ENCODE measurements at regions not wholly inside any gene's neighbourhood (a gene's known extent, or its start where the extent isn't known, plus 50 kb on each side); places are given as distances from the start of the nearest gene placed in this dataset.

DNA sequence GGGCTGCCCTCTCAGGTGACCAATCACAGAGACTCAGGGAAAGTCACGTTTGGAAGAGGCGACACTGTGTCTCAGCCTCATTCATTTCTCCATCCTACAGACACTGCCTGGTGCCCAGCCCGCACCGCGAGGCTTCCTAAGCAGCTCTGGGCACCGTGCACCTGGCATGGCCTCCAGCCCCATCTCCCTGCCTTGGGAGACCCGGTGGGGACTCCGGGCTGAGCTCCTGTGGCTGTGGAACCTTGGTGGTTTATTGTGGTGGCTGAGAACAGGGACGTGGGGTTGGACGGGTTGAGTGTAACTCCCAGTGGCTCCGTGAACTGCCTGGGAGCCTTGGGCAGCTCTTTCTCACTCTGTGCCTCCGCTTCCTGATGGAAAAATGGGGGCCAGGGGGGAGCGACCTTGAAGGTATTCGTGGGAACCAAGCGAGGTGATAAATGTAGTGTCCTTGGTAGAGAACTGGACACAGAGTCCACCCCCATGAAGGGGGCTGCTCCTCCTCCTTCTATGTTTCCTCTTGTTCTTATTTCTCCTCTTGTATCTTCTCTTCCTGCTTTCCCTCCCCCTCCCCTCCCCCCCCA, 215.4 kb downstream of the SEC14L1 start:
- Histone ChIP-seq H3K27ac (ENCODE audit: low read depth, low read length) (no peak overlapping the region), H3K9ac (ENCODE audit: low read length) (no peak overlapping the region), H2BK15ac (replicated peaks; ENCODE audit: low read depth) (no peak overlapping the region), H3K4me3 (ENCODE audit: low read length) (no peak overlapping the region), H3K27me3 (ENCODE audit: insufficient read depth, low read length, poor library complexity) (no peaks in the 10 kb centered on the region), H3K56ac (ENCODE audit: low read length) (no peak overlapping the region), H2BK5ac (ENCODE audit: low read length) (no peak overlapping the region), H3K79me1 (ENCODE audit: low read length) (peaks cover 6% of the 10 kb centered on the region), H3K4ac (ENCODE audit: low read depth, low read length) (no peak overlapping the region), H2BK120ac (ENCODE audit: low read depth, low read length) (no peak overlapping the region), H4K5ac (ENCODE audit: low read length) (no peak overlapping the region), H2AK5ac (ENCODE audit: low read length) (no peak overlapping the region), H3K4me1 (ENCODE audit: control insufficient read depth, low read depth, low read length) (no peaks in the 10 kb centered on the region), H3K18ac (ENCODE audit: low read length) (no peak overlapping the region), H3K23ac (ENCODE audit: low read length) (no peak overlapping the region), H3K36me3 (ENCODE audit: control insufficient read depth, insufficient read depth, low read length) (no peaks in the 10 kb centered on the region), H3K79me2 (ENCODE audit: control insufficient read depth, insufficient read depth, low read length) (no peaks in the 10 kb centered on the region), H3K4me2 (ENCODE audit: low read length) (no peak overlapping the region), H4K8ac (ENCODE audit: low read depth, low read length) (no peak overlapping the region)
- DNase-seq, result no peak
- WGBS (ENCODE audit: extremely low coverage, insufficient coverage, low lambda C conversion rate), result no CpG with 5 or more reads among the region's 15 CpGs

DNA sequence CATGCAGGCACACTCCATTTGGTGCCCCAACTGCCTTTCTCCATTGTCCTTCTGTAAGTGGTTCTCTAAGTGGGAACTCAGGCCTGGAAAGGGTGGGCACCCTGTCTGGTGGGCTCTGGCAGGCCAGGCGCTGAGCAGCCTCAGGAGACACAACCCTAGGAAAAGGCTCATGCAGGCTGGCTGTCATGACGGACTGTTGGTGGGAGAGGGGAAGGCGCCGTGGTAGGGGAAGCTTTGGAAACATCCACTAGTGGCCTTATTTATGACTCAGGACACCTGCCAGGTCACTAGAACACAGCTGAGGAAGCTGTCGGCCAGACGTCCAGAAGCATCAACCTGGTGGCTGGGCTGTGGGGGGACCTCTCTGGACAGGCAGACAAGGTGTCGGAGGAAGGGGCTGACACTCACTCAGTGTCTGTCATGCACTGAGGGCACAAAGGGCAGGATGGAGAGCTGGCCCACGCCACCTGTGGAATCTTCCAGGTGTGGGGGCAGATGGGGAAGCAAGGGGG, 216.0 kb downstream of the SEC14L1 start:
- DNase-seq, result no peak
- Histone ChIP-seq H3K4me2 (ENCODE audit: low read length) (no peak overlapping the region), H3K4me3 (ENCODE audit: low read length) (no peak overlapping the region), H2BK5ac (ENCODE audit: low read length) (no peak overlapping the region), H3K56ac (ENCODE audit: low read length) (no peak overlapping the region), H3K27me3 (ENCODE audit: insufficient read depth, low read length, poor library complexity) (no peaks in the 10 kb centered on the region), H3K36me3 (ENCODE audit: control insufficient read depth, insufficient read depth, low read length) (no peaks in the 10 kb centered on the region), H3K18ac (ENCODE audit: low read length) (no peak overlapping the region), H2AK5ac (ENCODE audit: low read length) (no peak overlapping the region), H3K23ac (ENCODE audit: low read length) (no peak overlapping the region), H3K4me1 (ENCODE audit: control insufficient read depth, low read depth, low read length) (no peaks in the 10 kb centered on the region), H3K79me2 (ENCODE audit: control insufficient read depth, insufficient read depth, low read length) (no peaks in the 10 kb centered on the region), H3K9ac (ENCODE audit: low read length) (no peak overlapping the region), H2BK15ac (replicated peaks; ENCODE audit: low read depth) (no peak overlapping the region), H3K27ac (ENCODE audit: low read depth, low read length) (no peak overlapping the region), H4K5ac (ENCODE audit: low read length) (no peak overlapping the region), H2BK120ac (ENCODE audit: low read depth, low read length) (no peak overlapping the region), H3K79me1 (ENCODE audit: low read length) (peaks cover 6% of the 10 kb centered on the region), H3K4ac (ENCODE audit: low read depth, low read length) (no peak overlapping the region), H4K8ac (ENCODE audit: low read depth, low read length) (no peak overlapping the region)
- WGBS (ENCODE audit: extremely low coverage, insufficient coverage, low lambda C conversion rate), result no CpG with 5 or more reads among the region's 8 CpGs

DNA sequence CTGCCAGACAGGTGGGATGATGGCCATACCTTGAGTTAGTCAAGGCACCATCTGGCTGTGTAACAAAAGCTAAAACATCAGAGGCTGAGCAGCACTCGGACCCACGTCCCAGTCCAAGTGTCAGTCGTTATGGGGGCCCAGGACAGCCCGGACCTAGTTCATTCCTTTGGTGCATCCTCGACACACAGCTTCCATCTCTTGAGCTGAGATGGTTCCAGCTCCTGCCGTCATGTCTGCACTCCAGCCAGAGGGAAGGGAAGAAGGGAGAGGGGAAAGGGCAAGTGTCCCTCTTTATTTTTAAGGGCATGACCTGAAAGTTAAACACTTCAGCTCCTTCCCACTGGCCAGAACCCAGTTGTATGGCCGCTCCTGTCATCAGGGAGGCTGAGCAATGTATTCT, 218.0 kb downstream of the SEC14L1 start:
- Histone ChIP-seq H2BK120ac (ENCODE audit: low read depth, low read length) (no peak overlapping the region), H3K4me3 (ENCODE audit: low read length) (no peak overlapping the region), H4K5ac (ENCODE audit: low read length) (no peak overlapping the region), H3K27me3 (ENCODE audit: insufficient read depth, low read length, poor library complexity) (no peaks in the 10 kb centered on the region), H2BK5ac (ENCODE audit: low read length) (no peak overlapping the region), H3K4me1 (ENCODE audit: control insufficient read depth, low read depth, low read length) (no peaks in the 10 kb centered on the region), H3K18ac (ENCODE audit: low read length) (no peak overlapping the region), H3K23ac (ENCODE audit: low read length) (no peak overlapping the region), H3K4ac (ENCODE audit: low read depth, low read length) (no peak overlapping the region), H3K79me2 (ENCODE audit: control insufficient read depth, insufficient read depth, low read length) (no peaks in the 10 kb centered on the region), H3K56ac (ENCODE audit: low read length) (no peak overlapping the region), H3K36me3 (ENCODE audit: control insufficient read depth, insufficient read depth, low read length) (no peaks in the 10 kb centered on the region), H2BK15ac (replicated peaks; ENCODE audit: low read depth) (no peak overlapping the region), H4K8ac (ENCODE audit: low read depth, low read length) (no peak overlapping the region), H3K4me2 (ENCODE audit: low read length) (no peak overlapping the region), H3K9ac (ENCODE audit: low read length) (no peak overlapping the region), H2AK5ac (ENCODE audit: low read length) (no peak overlapping the region), H3K79me1 (ENCODE audit: low read length) (peaks cover 6% of the 10 kb centered on the region), H3K27ac (ENCODE audit: low read depth, low read length) (no peak overlapping the region)
- no peak for DNase-seq
- WGBS (ENCODE audit: extremely low coverage, insufficient coverage, low lambda C conversion rate), result no CpG with 5 or more reads among the region's 7 CpGs

DNA sequence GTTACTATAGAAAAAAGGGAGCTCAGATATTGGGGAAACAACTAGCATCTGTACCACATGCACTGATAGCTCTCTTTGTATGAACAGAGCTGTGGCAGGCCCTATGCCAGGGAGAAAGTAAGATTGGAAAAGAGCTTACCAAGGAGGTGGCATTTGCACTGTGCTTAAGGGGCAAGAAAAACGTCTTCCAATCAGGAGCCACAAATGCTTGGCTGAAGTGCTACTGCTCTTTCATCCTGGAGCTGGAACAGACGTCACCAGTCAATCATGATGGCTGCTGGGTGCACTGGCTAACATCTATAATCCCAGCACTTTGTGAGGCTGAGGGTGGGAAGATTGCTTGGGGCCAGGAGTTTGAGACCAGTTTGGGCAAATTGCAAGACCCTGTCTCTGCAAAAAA, 218.5 kb downstream of the SEC14L1 start:
- Histone ChIP-seq H3K36me3 (ENCODE audit: control insufficient read depth, insufficient read depth, low read length) (no peaks in the 10 kb centered on the region), H3K4me1 (ENCODE audit: control insufficient read depth, low read depth, low read length) (no peaks in the 10 kb centered on the region), H3K4ac (ENCODE audit: low read depth, low read length) (no peak overlapping the region), H3K18ac (ENCODE audit: low read length) (no peak overlapping the region), H3K9ac (ENCODE audit: low read length) (no peak overlapping the region), H2BK5ac (ENCODE audit: low read length) (no peak overlapping the region), H3K27me3 (ENCODE audit: insufficient read depth, low read length, poor library complexity) (no peaks in the 10 kb centered on the region), H3K4me2 (ENCODE audit: low read length) (no peak overlapping the region), H4K5ac (ENCODE audit: low read length) (no peak overlapping the region), H2AK5ac (ENCODE audit: low read length) (no peak overlapping the region), H3K27ac (ENCODE audit: low read depth, low read length) (no peak overlapping the region), H3K79me2 (ENCODE audit: control insufficient read depth, insufficient read depth, low read length) (no peaks in the 10 kb centered on the region), H4K8ac (ENCODE audit: low read depth, low read length) (no peak overlapping the region), H3K56ac (ENCODE audit: low read length) (no peak overlapping the region), H2BK15ac (replicated peaks; ENCODE audit: low read depth) (no peak overlapping the region), H3K4me3 (ENCODE audit: low read length) (no peak overlapping the region), H3K79me1 (ENCODE audit: low read length) (peaks cover 6% of the 10 kb centered on the region), H3K23ac (ENCODE audit: low read length) (no peak overlapping the region), H2BK120ac (ENCODE audit: low read depth, low read length) (no peak overlapping the region)
- no CpG with 5 or more reads among the region's 2 CpGs for WGBS (ENCODE audit: extremely low coverage, insufficient coverage, low lambda C conversion rate)
- no peak for DNase-seq

DNA sequence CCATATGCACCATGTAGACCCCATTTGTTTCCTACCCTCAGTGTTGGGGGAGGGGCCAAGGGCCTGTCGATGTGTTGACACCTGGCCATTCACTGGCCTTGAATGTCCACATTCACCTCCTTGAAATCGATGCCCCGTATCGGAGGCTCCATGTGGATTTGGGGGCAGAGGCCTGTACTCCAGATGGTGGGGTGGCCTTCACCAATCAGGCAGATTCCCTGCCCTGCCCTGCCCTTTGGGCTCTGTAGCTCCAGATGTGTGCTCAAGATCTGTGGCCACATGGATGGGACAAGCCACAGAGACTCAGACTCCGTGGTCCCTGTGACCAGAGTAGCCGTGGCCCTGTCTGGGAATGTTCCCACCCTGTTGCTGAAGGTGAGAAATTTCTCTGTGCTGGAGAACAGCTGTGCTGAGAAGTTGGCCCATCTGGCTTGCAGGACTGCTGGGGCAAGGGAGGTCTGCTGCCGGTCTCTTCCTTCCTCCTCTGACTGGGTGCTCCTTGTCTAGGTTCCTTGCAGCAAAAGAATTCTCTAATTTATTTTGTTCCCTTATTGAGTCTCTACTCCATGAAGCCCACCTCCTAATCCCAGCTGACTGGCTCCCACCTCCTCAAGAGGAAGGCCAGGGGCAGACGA, 221.3 kb downstream of the SEC14L1 start:
- Histone ChIP-seq H2BK15ac (replicated peaks; ENCODE audit: low read depth) (no peak overlapping the region), H3K4me1 (ENCODE audit: control insufficient read depth, low read depth, low read length) (peaks cover 4% of the 10 kb centered on the region), H2BK5ac (ENCODE audit: low read length) (no peak overlapping the region), H3K4me3 (ENCODE audit: low read length) (no peak overlapping the region), H3K18ac (ENCODE audit: low read length) (no peak overlapping the region), H3K27me3 (ENCODE audit: insufficient read depth, low read length, poor library complexity) (no peaks in the 10 kb centered on the region), H3K27ac (ENCODE audit: low read depth, low read length) (no peak overlapping the region), H4K8ac (ENCODE audit: low read depth, low read length) (no peak overlapping the region), H3K79me2 (ENCODE audit: control insufficient read depth, insufficient read depth, low read length) (no peaks in the 10 kb centered on the region), H3K4me2 (ENCODE audit: low read length) (no peak overlapping the region), H3K56ac (ENCODE audit: low read length) (no peak overlapping the region), H3K23ac (ENCODE audit: low read length) (no peak overlapping the region), H3K79me1 (ENCODE audit: low read length) (peaks cover 4% of the 10 kb centered on the region), H3K9ac (ENCODE audit: low read length) (no peak overlapping the region), H2BK120ac (ENCODE audit: low read depth, low read length) (no peak overlapping the region), H3K4ac (ENCODE audit: low read depth, low read length) (no peak overlapping the region), H2AK5ac (ENCODE audit: low read length) (no peak overlapping the region), H4K5ac (ENCODE audit: low read length) (no peak overlapping the region), H3K36me3 (ENCODE audit: control insufficient read depth, insufficient read depth, low read length) (no peaks in the 10 kb centered on the region)
- no CpG with 5 or more reads among the region's 8 CpGs for WGBS (ENCODE audit: extremely low coverage, insufficient coverage, low lambda C conversion rate)
- no peak for DNase-seq

Data from mesendoderm (in vitro differentiated cells).